HEK293T (cell line): ENCODE measurements at regions not wholly inside any gene's neighbourhood (a gene's known extent, or its start where the extent isn't known, plus 50 kb on each side); places are given as distances from the start of the nearest gene placed in this dataset.
"Not testable (repeated sequence)": the region's sequence is repeated elsewhere in the genome, so short reads cannot be mapped to it uniquely, and the experiment has no call there.

Experiments
- CTCF ChIA-PET: fragments of 350-600 bp; formaldehyde crosslinking; extraction: SDS; loops from one replicate; lab custom pipeline; 2021; ENCODE audit warnings: antibody characterized with exemption, inconsistent platforms; lab: Yijun Ruan, JAX
- POLR2A ChIA-PET: fragments of 350-600 bp; formaldehyde crosslinking; extraction: SDS; loops from one replicate; lab custom pipeline; 2020; ENCODE audit warnings: antibody characterized with exemption, inconsistent platforms; lab: Yijun Ruan, JAX
- DNase-seq: peaks from one replicate; pipeline ENCODE4 v3.0.0; 2012; ENCODE audit warnings: mixed read lengths; ENCODE audit errors: extremely low spot score
- ARNT ChIP-seq: fragments of 450-650 bp; IDR thresholded peaks from 2 replicates; pipeline ENCODE4 v1.6.1; 2017; ENCODE audit warnings: mild to moderate bottlenecking
- BHLHE40 ChIP-seq: fragments of 450-650 bp; IDR thresholded peaks from 2 replicates; pipeline ENCODE4 v1.6.1; 2016; ENCODE audit warnings: mild to moderate bottlenecking, moderate library complexity, borderline replicate concordance
- CTBP1 ChIP-seq: fragments of 450-650 bp; IDR thresholded peaks from 2 replicates; pipeline ENCODE4 v1.6.1; 2016; ENCODE audit warnings: borderline replicate concordance
- ELF4 ChIP-seq: fragments of 450-650 bp; IDR thresholded peaks from 2 replicates; pipeline ENCODE4 v1.6.1; 2017; ENCODE audit warnings: antibody characterized with exemption
- FOXA1 ChIP-seq: fragments of 450-650 bp; IDR thresholded peaks from 2 replicates; pipeline ENCODE4 v1.6.1; 2016; ENCODE audit warnings: mild to moderate bottlenecking
- FOXK2 ChIP-seq: fragments of 450-650 bp; IDR thresholded peaks from 2 replicates; pipeline ENCODE4 v1.6.1; 2016; ENCODE audit warnings: mild to moderate bottlenecking
- FOXM1 ChIP-seq: fragments of 450-650 bp; IDR thresholded peaks from 2 replicates; pipeline ENCODE4 v1.6.1; 2017; ENCODE audit warnings: mild to moderate bottlenecking, borderline replicate concordance
- HDGF ChIP-seq: fragments of 450-650 bp; IDR thresholded peaks from 2 replicates; pipeline ENCODE4 v1.6.1; 2017; ENCODE audit warnings: antibody characterized with exemption, borderline replicate concordance
- L3MBTL2 ChIP-seq: fragments of 450-650 bp; conservative IDR thresholded peaks from 2 replicates; pipeline ENCODE4 v1.6.1; 2016; ENCODE audit warnings: mild to moderate bottlenecking
- LEF1 ChIP-seq: fragments of 450-650 bp; IDR thresholded peaks from 2 replicates; pipeline ENCODE4 v1.6.1; 2017; ENCODE audit warnings: mild to moderate bottlenecking, borderline replicate concordance
- NFRKB ChIP-seq: fragments of 450-650 bp; IDR thresholded peaks from 2 replicates; pipeline ENCODE4 v1.6.1; 2016; ENCODE audit warnings: mild to moderate bottlenecking, moderate library complexity
- PKNOX1 ChIP-seq: fragments of 450-650 bp; IDR thresholded peaks from 2 replicates; pipeline ENCODE4 v1.6.1; 2016
- SP1 ChIP-seq: fragments of 450-650 bp; IDR thresholded peaks from 2 replicates; pipeline ENCODE4 v1.6.1; 2017
- SUZ12 ChIP-seq: fragments of 450-650 bp; IDR thresholded peaks from 2 replicates; pipeline ENCODE4 v1.6.1; 2016; ENCODE audit warnings: mild to moderate bottlenecking
- TARDBP ChIP-seq: fragments of 450-650 bp; IDR thresholded peaks from 2 replicates; pipeline ENCODE4 v1.6.1; 2016
- ZNF384 ChIP-seq: fragments of 450-650 bp; IDR thresholded peaks from 2 replicates; pipeline ENCODE4 v1.6.1; 2016

GRCh38 chr10:20670579-20670978 is 226.5 kb downstream of the NEBL start:
- CTCF ChIA-PET, result interaction anchor here (0.6 kb wide), 1 partner anchor 72 kb away, joined by 3 read pairs; no protein-coding TSS in a partner anchor
- TF ChIP-seq L3MBTL2 (no peak), SUZ12 (no peak), ZNF384 (no peak), ARNT (no peak), BHLHE40 (no peak), FOXA1 (no peak), FOXM1 (no peak), NFRKB (no peak), FOXK2 (no peak), SP1 (no peak), ELF4 (no peak), TARDBP (no peak), LEF1 (no peak), CTBP1 (no peak), PKNOX1 (no peak), HDGF (no peak)
- no peak for DNase-seq
- POLR2A ChIA-PET, result no interaction called here

- ChIA-PET POLR2A (no interaction called here), CTCF (no interaction called here)
- DNase-seq, result no peak
- TF ChIP-seq BHLHE40, result no peak
- TF ChIP-seq NFRKB, result no peak
- no peak for TF ChIP-seq LEF1
- no peak for TF ChIP-seq FOXM1
- TF ChIP-seq ZNF384, result no peak
- no peak for TF ChIP-seq PKNOX1
- no peak for TF ChIP-seq SUZ12
- TF ChIP-seq ELF4, result no peak
- no peak for TF ChIP-seq TARDBP
- TF ChIP-seq FOXK2, result no peak
- TF ChIP-seq L3MBTL2, result no peak
- no peak for TF ChIP-seq CTBP1
- no peak for TF ChIP-seq ARNT
- no peak for TF ChIP-seq SP1
Measured at GRCh38 chr10:20668985-20669384, 228.1 kb downstream of the NEBL start.

- ChIA-PET POLR2A (no interaction called here), CTCF (no interaction called here)
- TF ChIP-seq FOXK2 (no peak), FOXA1 (no peak), LEF1 (no peak), SUZ12 (no peak), ARNT (no peak), NFRKB (no peak), ZNF384 (no peak)
- no peak for DNase-seq
Measured at GRCh38 chr10:20662742-20663141, 234.4 kb downstream of the NEBL start.

GRCh38 chr10:20659225-20659624 is 237.9 kb downstream of the NEBL start:
- ChIA-PET POLR2A (no interaction called here), CTCF (no interaction called here)
- TF ChIP-seq BHLHE40 (no peak), SUZ12 (no peak)
- no peak for DNase-seq

- POLR2A ChIA-PET, result no interaction called here
Measured at GRCh38 chr10:20658158-20658557, 239.0 kb downstream of the NEBL start.

GRCh38 chr10:20656886-20657285 is 240.2 kb downstream of the NEBL start:
- no peak for TF ChIP-seq ZNF384
- no peak for TF ChIP-seq LEF1
- no peak for TF ChIP-seq TARDBP
- TF ChIP-seq L3MBTL2, result no peak
- TF ChIP-seq BHLHE40, result no peak
- no peak for TF ChIP-seq CTBP1
- TF ChIP-seq FOXM1, result no peak
- TF ChIP-seq ELF4, result no peak
- TF ChIP-seq FOXA1, result no peak
- TF ChIP-seq SUZ12, result no peak
- no peak for TF ChIP-seq SP1
- TF ChIP-seq PKNOX1, result no peak
- no peak for TF ChIP-seq FOXK2
- TF ChIP-seq HDGF, result no peak
- TF ChIP-seq NFRKB, result no peak
- no peak for TF ChIP-seq ARNT
- CTCF ChIA-PET, result no interaction called here
- DNase-seq, result no peak
- POLR2A ChIA-PET, result no interaction called here

More at GRCh38 chr10:20658158-20658557, 239.0 kb downstream of the NEBL start:
- no peak for DNase-seq
- CTCF ChIA-PET, result interaction anchor here (0.6 kb wide), 1 partner anchor 667 kb away, joined by 3 read pairs; no protein-coding TSS in a partner anchor
- no peak for TF ChIP-seq PKNOX1
- no peak for TF ChIP-seq ARNT
- no peak for TF ChIP-seq CTBP1
- TF ChIP-seq TARDBP, result no peak

GRCh38 chr10:20652424-20652823 is 244.7 kb downstream of the NEBL start:
- CTCF ChIA-PET, DNase-seq, POLR2A ChIA-PET: not testable (repeated sequence)
